ENCODE measurements at regions not wholly inside any gene's neighbourhood (a gene's known extent, or its start where the extent isn't known, plus 50 kb on each side); places are given as distances from the start of the nearest gene placed in this dataset.
"Not testable (repeated sequence)": the region's sequence is repeated elsewhere in the genome, so short reads cannot be mapped to it uniquely, and the experiment has no call there.

- TF ChIP-seq CTCF (IDR thresholded peaks at IDR 0.05) = no peak
- H3K4me3 ChIP-seq (ENCODE audit: low read depth in 1 of 2, low read length in 1 of 2) = no peak overlapping the region
- H3K27ac ChIP-seq = no peak overlapping the region
- no peaks in the 10 kb centered on the region for H3K9me3 ChIP-seq
- H3K36me3 ChIP-seq = no peaks in the 10 kb centered on the region
- no peaks in the 10 kb centered on the region for H3K4me1 ChIP-seq (ENCODE audit: control insufficient read depth in 1 of 2, insufficient read depth in 1 of 2, low read depth in 1 of 2, low read length in 1 of 2)
- H3K27me3 ChIP-seq = peaks cover 3% of the 10 kb centered on the region
Measured at GRCh38 chr17:34076743-34077631, 178.1 kb upstream of the CCL2 start.

- Histone ChIP-seq H3K27ac (no peak overlapping the region), H3K27me3 (peaks cover 3% of the 10 kb centered on the region), H3K4me3 (ENCODE audit: low read depth in 1 of 2, low read length in 1 of 2) (no peak overlapping the region), H3K36me3 (no peaks in the 10 kb centered on the region), H3K9me3 (no peaks in the 10 kb centered on the region), H3K4me1 (ENCODE audit: control insufficient read depth in 1 of 2, insufficient read depth in 1 of 2, low read depth in 1 of 2, low read length in 1 of 2) (no peaks in the 10 kb centered on the region)
- no peak for TF ChIP-seq CTCF (IDR thresholded peaks at IDR 0.05)
Measured at GRCh38 chr17:34081269-34081668, 173.8 kb upstream of the CCL2 start.

GRCh38 chr17:34082404-34082803, 172.7 kb upstream of the CCL2 start:
- H3K9me3 ChIP-seq = no peaks in the 10 kb centered on the region
- H3K27me3 ChIP-seq = peaks cover 3% of the 10 kb centered on the region
- H3K4me3 ChIP-seq (ENCODE audit: low read depth in 1 of 2, low read length in 1 of 2) = no peak overlapping the region
- TF ChIP-seq CTCF (IDR thresholded peaks at IDR 0.05) = no peak
- H3K4me1 ChIP-seq (ENCODE audit: control insufficient read depth in 1 of 2, insufficient read depth in 1 of 2, low read depth in 1 of 2, low read length in 1 of 2) = no peaks in the 10 kb centered on the region
- H3K36me3 ChIP-seq = no peaks in the 10 kb centered on the region
- H3K27ac ChIP-seq = no peak overlapping the region

GRCh38 chr17:34089042-34089441, 166.0 kb upstream of the CCL2 start:
- not testable (repeated sequence) for H3K27ac ChIP-seq; H3K9me3 ChIP-seq; H3K36me3 ChIP-seq; H3K4me3 ChIP-seq (ENCODE audit: low read depth in 1 of 2, low read length in 1 of 2); H3K4me1 ChIP-seq (ENCODE audit: control insufficient read depth in 1 of 2, insufficient read depth in 1 of 2, low read depth in 1 of 2, low read length in 1 of 2); H3K27me3 ChIP-seq

- TF ChIP-seq CTCF (IDR thresholded peaks at IDR 0.05) = no peak
Measured at GRCh38 chr17:34090593-34090992, 164.5 kb upstream of the CCL2 start.

GRCh38 chr17:34091975-34092374, 163.1 kb upstream of the CCL2 start:
- Histone ChIP-seq H3K27me3 (peaks cover 4% of the 10 kb centered on the region), H3K4me3 (ENCODE audit: low read depth in 1 of 2, low read length in 1 of 2) (no peak overlapping the region), H3K9me3 (no peaks in the 10 kb centered on the region), H3K4me1 (ENCODE audit: control insufficient read depth in 1 of 2, insufficient read depth in 1 of 2, low read depth in 1 of 2, low read length in 1 of 2) (no peaks in the 10 kb centered on the region), H3K27ac (no peak overlapping the region), H3K36me3 (no peaks in the 10 kb centered on the region)
- TF ChIP-seq CTCF (IDR thresholded peaks at IDR 0.05) = no peak

More at GRCh38 chr17:34090593-34090992, 164.5 kb upstream of the CCL2 start:
- Histone ChIP-seq H3K9me3 (no peaks in the 10 kb centered on the region), H3K4me1 (ENCODE audit: control insufficient read depth in 1 of 2, insufficient read depth in 1 of 2, low read depth in 1 of 2, low read length in 1 of 2) (no peaks in the 10 kb centered on the region), H3K4me3 (ENCODE audit: low read depth in 1 of 2, low read length in 1 of 2) (no peak overlapping the region), H3K36me3 (no peaks in the 10 kb centered on the region), H3K27me3 (peaks cover 4% of the 10 kb centered on the region), H3K27ac (no peak overlapping the region)

All from neutrophil (primary cell).